NCI-H2196 treated with DMSO at 0.1 percent for 48 hours (cell line): ENCODE measurements at regions not wholly inside any gene's neighbourhood (a gene's known extent, or its start where the extent isn't known, plus 50 kb on each side); places are given as distances from the start of the nearest gene placed in this dataset.

ENCODE experiments used
- DNase-seq: peaks from one replicate; lab custom pipeline; 2025; ENCODE audit not compliant: unreplicated experiment; lab: John Stamatoyannopoulos, UW

GRCh38 chr18:44518666-44519065 lies 162.0 kb upstream of the SETBP1 start:
- DNase-seq, result no peak

GRCh38 chr18:44520981-44521667 lies 159.6 kb upstream of the SETBP1 start:
- DNase-seq, result no peak

- no peak for DNase-seq
These were observed 159.0 kb upstream of the SETBP1 start for GRCh38 chr18:44521668-44522022.

GRCh38 chr18:44526705-44527415 lies 153.8 kb upstream of the SETBP1 start:
- DNase-seq, result no peak

GRCh38 chr18:44533071-44533470 lies 147.6 kb upstream of the SETBP1 start:
- DNase-seq, result no peak

GRCh38 chr18:44536046-44536445 lies 144.6 kb upstream of the SETBP1 start:
- DNase-seq, result no peak

GRCh38 chr18:44536619-44537018 lies 144.1 kb upstream of the SETBP1 start:
- DNase-seq, result no peak

- DNase-seq, result no peak
These were observed 143.2 kb upstream of the SETBP1 start for GRCh38 chr18:44537526-44537925.

GRCh38 chr18:44539926-44540325 lies 140.8 kb upstream of the SETBP1 start:
- DNase-seq, result no peak

GRCh38 chr18:44541159-44541558 lies 139.5 kb upstream of the SETBP1 start:
- no peak for DNase-seq

- no peak for DNase-seq
These were observed 138.9 kb upstream of the SETBP1 start for GRCh38 chr18:44541781-44542180.

- no peak for DNase-seq
These were observed 137.3 kb upstream of the SETBP1 start for GRCh38 chr18:44543387-44543786.

GRCh38 chr18:44545359-44545985 lies 135.2 kb upstream of the SETBP1 start:
- DNase-seq, result no peak

- no peak for DNase-seq
These were observed 133.7 kb upstream of the SETBP1 start for GRCh38 chr18:44546954-44547353.

- DNase-seq, result no peak
These were observed 132.1 kb upstream of the SETBP1 start for GRCh38 chr18:44548291-44549221.

GRCh38 chr18:44552706-44553105 lies 128.0 kb upstream of the SETBP1 start:
- DNase-seq, result no peak

- no peak for DNase-seq
These were observed 124.4 kb upstream of the SETBP1 start for GRCh38 chr18:44556296-44556695.

- DNase-seq, result no peak
These were observed 123.0 kb upstream of the SETBP1 start for GRCh38 chr18:44557616-44558151.

GRCh38 chr18:44558767-44559166 lies 121.9 kb upstream of the SETBP1 start:
- DNase-seq, result no peak

GRCh38 chr18:44562986-44563385 lies 117.7 kb upstream of the SETBP1 start:
- no peak for DNase-seq

GRCh38 chr18:44564922-44565321 lies 115.8 kb upstream of the SETBP1 start:
- DNase-seq, result no peak
